B cell (primary cell): ENCODE measurements at regions not wholly inside any gene's neighbourhood (a gene's known extent, or its start where the extent isn't known, plus 50 kb on each side); places are given as distances from the start of the nearest gene placed in this dataset.

Experiments
- ATAC-seq: fragments of 200-7000 bp; cut with Tn5 transposase; one replicate; pipeline ENCODE4 v1.10.0; 2021; ENCODE audit warnings: low read depth, mild to moderate bottlenecking, moderate number of reproducible peaks, moderate library complexity
- CTCF ChIA-PET: fragments of 350-600 bp; sonication (Branson Sonifier 250); formaldehyde crosslinking; loops from one replicate; lab custom pipeline; 2021; ENCODE audit warnings: antibody characterized with exemption, inconsistent platforms; lab: Charles Lee
- POLR2A ChIA-PET: fragments of 350-600 bp; sonication (Branson Sonifier 250); formaldehyde crosslinking; loops from one replicate; lab custom pipeline; 2021; ENCODE audit warnings: antibody characterized with exemption; lab: Charles Lee
- DNase-seq: peaks from one replicate; pipeline ENCODE4 v3.0.0; 2013
- H2AFZ ChIP-seq: 2 replicates; pipeline ENCODE4 v1.6.1; 2012; ENCODE audit warnings: mild to moderate bottlenecking, low read depth, low read length; ENCODE audit not compliant: insufficient read depth, poor library complexity, severe bottlenecking
- H3K27ac ChIP-seq, 2 donors: 1 replicate in 1 of 2; 2 replicates in 1 of 2; pipeline ENCODE4 v1.5.1; 2012 to 2013; ENCODE audit warnings: low read length in 2 of 2, mild to moderate bottlenecking in 2 of 2, moderate library complexity in 1 of 2
- H3K27me3 ChIP-seq, 4 experiments: fragments of 200-600 bp in 1 of 4; sonication (generic) in 1 of 4; replicated peaks in 1 of 4; 1 replicate in 2 of 4; 2 replicates in 2 of 4; pipeline versions ENCODE4 v1.6.1 to v1.7.0; 2013 to 2016; ENCODE audit warnings: low read length in 3 of 4, mild to moderate bottlenecking in 2 of 4, mixed read lengths in 1 of 4, moderate library complexity in 1 of 4; ENCODE audit not compliant: insufficient read depth in 4 of 4, control insufficient read depth in 3 of 4; ENCODE audit errors: control extremely low read depth in 1 of 4
- H3K36me3 ChIP-seq, 2 experiments: replicated peaks in 1 of 2; 1 replicate in 1 of 2; 2 replicates in 1 of 2; pipeline versions ENCODE4 v1.6.1 to v1.7.1; 2013; ENCODE audit warnings: low read length in 1 of 2; ENCODE audit not compliant: insufficient read depth in 2 of 2, control insufficient read depth in 1 of 2; ENCODE audit errors: control extremely low read depth in 1 of 2, extremely low read depth in 1 of 2
- H3K4me1 ChIP-seq, 2 donors: fragments of 200-600 bp in 1 of 2; sonication (generic) in 1 of 2; 1 replicate in 1 of 2; 2 replicates in 1 of 2; pipeline versions ENCODE4 v1.5.1 to v1.6.1; 2013 to 2017; ENCODE audit warnings: low read length in 2 of 2; ENCODE audit not compliant: control insufficient read depth in 2 of 2, insufficient read depth in 2 of 2
- H3K4me2 ChIP-seq: replicated peaks from 2 replicates; pipeline ENCODE3; 2012; ENCODE audit warnings: mild to moderate bottlenecking, low read depth, low read length; ENCODE audit not compliant: poor library complexity, severe bottlenecking
- H3K4me3 ChIP-seq, 5 experiments: fragments of 200-600 bp in 1 of 5; sonication (generic) in 1 of 5; 1 replicate in 3 of 5; 2 replicates in 2 of 5; pipeline versions ENCODE4 v1.5.1 to v1.7.0; 2011 to 2016; ENCODE audit warnings: low read length in 4 of 5, mild to moderate bottlenecking in 4 of 5, low read depth in 2 of 5, control low read depth in 1 of 5, moderate library complexity in 1 of 5; ENCODE audit not compliant: insufficient read depth in 1 of 5; ENCODE audit errors: control extremely low read depth in 1 of 5, extremely low read depth in 1 of 5
- H3K79me2 ChIP-seq: fragments of 200-600 bp; sonication (generic); one replicate; pipeline ENCODE4 v1.6.0; 2016; ENCODE audit warnings: low read length; ENCODE audit not compliant: control insufficient read depth, insufficient read depth
- H3K9ac ChIP-seq: fragments of 200-600 bp; sonication (generic); 2 replicates; pipeline ENCODE4 v1.6.1; 2017; ENCODE audit warnings: mild to moderate bottlenecking, low read length, moderate library complexity
- H3K9me3 ChIP-seq, 3 donors: one replicate each; pipeline versions ENCODE4 v1.6.1 to v1.7.1; 2013; ENCODE audit warnings: low read length in 2 of 3; ENCODE audit not compliant: control insufficient read depth in 2 of 3, insufficient read depth in 1 of 3; ENCODE audit errors: control extremely low read depth in 1 of 3
- H4K20me1 ChIP-seq: 2 replicates; pipeline ENCODE4 v1.6.0; 2012; ENCODE audit warnings: mild to moderate bottlenecking, low read length; ENCODE audit not compliant: insufficient read depth, control insufficient read depth, poor library complexity, severe bottlenecking
- H3K27ac Mint-ChIP-seq: one replicate; pipeline ENCODE4 v1.8.0; 2021; ENCODE audit warnings: mixed read lengths
- H3K27me3 Mint-ChIP-seq: one replicate; pipeline ENCODE4 v1.8.0; 2021; ENCODE audit warnings: mixed read lengths
- H3K4me1 Mint-ChIP-seq: one replicate; pipeline ENCODE4 v1.8.0; 2021; ENCODE audit warnings: mixed read lengths
- H3K4me3 Mint-ChIP-seq: one replicate; pipeline ENCODE4 v1.8.0; 2021; ENCODE audit warnings: mixed read lengths
- H3K9me3 Mint-ChIP-seq: one replicate; pipeline ENCODE4 v1.8.0; 2022; ENCODE audit warnings: mixed read lengths; ENCODE audit not compliant: insufficient read depth
- EZH2 ChIP-seq: IDR thresholded peaks from 2 replicates; pipeline ENCODE4 v1.6.1; 2012; ENCODE audit warnings: borderline replicate concordance, low read depth, mild to moderate bottlenecking, moderate library complexity, low read length; ENCODE audit not compliant: insufficient read depth, poor library complexity, severe bottlenecking
- WGBS: methylation state at CpG from one replicate; pipeline ENCODE4 v1.1.5; 2013; ENCODE audit warnings: missing lambda C conversion rate; ENCODE audit not compliant: insufficient coverage; 5-methylcytosine and 5-hydroxymethylcytosine counted together
- intact Hi-C: fragments of 100-400 bp; cut with micrococcal nuclease; formaldehyde crosslinking; loops from one replicate; pipeline ENCODE4 v1.10.0; 2022
- TF ChIP-seq, protein P1 (sequence below): fragments of 200-600 bp; IDR thresholded peaks from one replicate; pipeline ENCODE4 v1.8.0; 2022; ENCODE audit warnings: antibody characterized with exemption, mild to moderate bottlenecking

DNA sequence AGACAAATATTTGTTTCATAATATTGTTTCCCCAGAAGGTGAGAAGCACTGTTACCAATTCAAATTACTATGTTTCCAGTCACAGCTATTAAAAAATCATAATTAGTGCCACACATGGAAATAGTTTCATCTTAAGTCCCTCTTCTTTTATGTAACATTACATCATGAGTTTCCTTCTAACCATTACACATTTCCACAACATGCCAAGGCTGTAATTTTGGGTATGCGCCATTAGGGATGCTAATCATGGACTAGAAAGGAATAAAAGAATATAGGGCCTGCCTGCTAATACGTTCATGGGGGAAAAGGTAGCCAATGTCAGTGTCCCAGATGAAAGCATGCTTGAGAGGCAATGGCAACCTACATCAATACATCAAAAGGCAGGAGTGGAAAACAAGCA lies 142.5 kb upstream of the LPAR1 start:
- Mint-ChIP-seq H3K4me3 (no peak overlapping the region), H3K9me3 (no peaks in the 10 kb centered on the region), H3K27me3 (peaks cover 3% of the 10 kb centered on the region), H3K27ac (no peak overlapping the region), H3K4me1 (no peaks in the 10 kb centered on the region)
- Histone ChIP-seq H3K79me2 (no peaks in the 10 kb centered on the region), H3K4me2 (no peak overlapping the region), H3K9ac (no peak overlapping the region), H3K4me1 (no peaks in the 10 kb centered on the region), H3K9me3 (no peaks in the 10 kb centered on the region), H4K20me1 (no peaks in the 10 kb centered on the region), H3K36me3 (no peaks in the 10 kb centered on the region), H3K27me3 (no peaks in the 10 kb centered on the region), H3K27ac (no peak overlapping the region), H3K4me3 (no peak overlapping the region), H2AFZ (no peak overlapping the region)
- POLR2A ChIA-PET, result no interaction called here
- no CpG with 5 or more reads among the region's 2 CpGs for WGBS
- intact Hi-C loops, result no loop called here
- TF ChIP-seq, protein P1, sequence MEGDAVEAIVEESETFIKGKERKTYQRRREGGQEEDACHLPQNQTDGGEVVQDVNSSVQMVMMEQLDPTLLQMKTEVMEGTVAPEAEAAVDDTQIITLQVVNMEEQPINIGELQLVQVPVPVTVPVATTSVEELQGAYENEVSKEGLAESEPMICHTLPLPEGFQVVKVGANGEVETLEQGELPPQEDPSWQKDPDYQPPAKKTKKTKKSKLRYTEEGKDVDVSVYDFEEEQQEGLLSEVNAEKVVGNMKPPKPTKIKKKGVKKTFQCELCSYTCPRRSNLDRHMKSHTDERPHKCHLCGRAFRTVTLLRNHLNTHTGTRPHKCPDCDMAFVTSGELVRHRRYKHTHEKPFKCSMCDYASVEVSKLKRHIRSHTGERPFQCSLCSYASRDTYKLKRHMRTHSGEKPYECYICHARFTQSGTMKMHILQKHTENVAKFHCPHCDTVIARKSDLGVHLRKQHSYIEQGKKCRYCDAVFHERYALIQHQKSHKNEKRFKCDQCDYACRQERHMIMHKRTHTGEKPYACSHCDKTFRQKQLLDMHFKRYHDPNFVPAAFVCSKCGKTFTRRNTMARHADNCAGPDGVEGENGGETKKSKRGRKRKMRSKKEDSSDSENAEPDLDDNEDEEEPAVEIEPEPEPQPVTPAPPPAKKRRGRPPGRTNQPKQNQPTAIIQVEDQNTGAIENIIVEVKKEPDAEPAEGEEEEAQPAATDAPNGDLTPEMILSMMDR, result no peak
- TF ChIP-seq EZH2, result no peak
- DNase-seq (no peak), ATAC-seq (no peak)
- CTCF ChIA-PET, result no interaction called here

GRCh38 chr9:111179577-111179976 lies 141.3 kb upstream of the LPAR1 start:
- ATAC-seq, result no peak
- no peak overlapping the region for H3K4me3 ChIP-seq
- no peak overlapping the region for H3K4me2 ChIP-seq
- H3K27me3 ChIP-seq, result no peaks in the 10 kb centered on the region
- no peaks in the 10 kb centered on the region for H3K9me3 ChIP-seq
- no peak for TF ChIP-seq EZH2
- TF ChIP-seq, protein P1, result no peak
- no peaks in the 10 kb centered on the region for H3K9me3 Mint-ChIP-seq
- no peak overlapping the region for H3K27ac ChIP-seq
- CTCF ChIA-PET, result no interaction called here
- H3K4me1 Mint-ChIP-seq, result no peaks in the 10 kb centered on the region
- WGBS, result 27% methylated on average over 5 of the region's 5 CpGs
- H3K9ac ChIP-seq, result no peak overlapping the region
- no peak overlapping the region for H3K27ac Mint-ChIP-seq
- no peaks in the 10 kb centered on the region for H3K4me1 ChIP-seq
- intact Hi-C loops, result no loop called here
- no peaks in the 10 kb centered on the region for H3K36me3 ChIP-seq
- no peak for DNase-seq
- H2AFZ ChIP-seq, result no peak overlapping the region
- peaks cover 3% of the 10 kb centered on the region for H3K27me3 Mint-ChIP-seq
- no peaks in the 10 kb centered on the region for H3K79me2 ChIP-seq
- no peak overlapping the region for H3K4me3 Mint-ChIP-seq
- POLR2A ChIA-PET, result no interaction called here
- H4K20me1 ChIP-seq, result no peaks in the 10 kb centered on the region
